ENCODE measurements at regions not wholly inside any gene's neighbourhood (a gene's known extent, or its start where the extent isn't known, plus 50 kb on each side); places are given as distances from the start of the nearest gene placed in this dataset.
A peak's percentile ranks its signal among the peaks of the same experiment; 100 is the strongest.

DNA sequence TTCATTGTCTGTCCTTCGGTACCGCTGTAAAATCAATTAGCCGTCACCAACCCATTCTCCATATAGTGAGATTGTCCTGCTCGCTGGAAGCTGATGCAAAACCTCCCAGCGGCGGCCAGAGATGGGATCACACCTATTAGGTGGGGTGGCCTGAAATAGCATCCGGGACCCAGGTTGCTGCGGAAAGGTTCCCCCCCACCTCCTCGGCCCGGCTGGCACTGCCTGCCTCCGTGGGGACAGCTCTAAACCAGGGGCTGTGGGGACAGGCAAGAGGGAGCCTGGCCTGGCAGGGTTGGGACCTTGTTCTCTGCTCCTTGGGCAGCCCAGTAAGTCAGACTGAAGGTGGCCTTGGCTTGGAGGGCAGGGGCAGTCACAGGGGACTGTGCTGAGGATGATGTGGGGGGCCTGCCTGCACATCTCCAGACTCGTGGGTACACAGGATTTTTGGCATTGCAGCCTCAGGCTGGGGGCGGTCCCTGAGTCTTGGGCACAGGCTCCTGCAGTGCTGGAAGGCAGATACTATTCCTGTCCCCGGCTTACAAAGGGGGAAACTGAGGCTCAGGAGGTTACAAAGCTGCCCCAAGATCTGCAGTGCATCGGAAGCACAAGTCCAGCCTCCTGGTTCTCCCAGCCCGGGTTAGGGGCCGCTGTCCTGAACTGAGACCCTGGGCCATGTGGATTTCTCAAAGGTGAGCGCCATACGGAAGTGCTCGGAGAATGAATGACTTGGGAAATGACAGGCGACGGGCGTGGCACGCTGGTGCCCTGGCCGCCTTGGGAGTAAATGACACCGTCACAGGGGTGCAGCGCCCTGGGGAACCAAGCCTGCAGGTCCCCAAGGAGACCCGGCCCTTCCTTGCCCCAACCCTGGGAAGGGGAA, 65.6 kb downstream of the UNCX start:
- peaks cover 77% of the 10 kb centered on the region for H3K27me3 ChIP-seq (ENCODE audit: low read depth)
- no peaks in the 10 kb centered on the region for H3K9me3 ChIP-seq
- ATAC-seq (no peak), DNase-seq (peak; percentile 42)
- H3K27ac ChIP-seq, result no peak overlapping the region
- H3K36me3 ChIP-seq, result no peaks in the 10 kb centered on the region
- TF ChIP-seq, protein P1, sequence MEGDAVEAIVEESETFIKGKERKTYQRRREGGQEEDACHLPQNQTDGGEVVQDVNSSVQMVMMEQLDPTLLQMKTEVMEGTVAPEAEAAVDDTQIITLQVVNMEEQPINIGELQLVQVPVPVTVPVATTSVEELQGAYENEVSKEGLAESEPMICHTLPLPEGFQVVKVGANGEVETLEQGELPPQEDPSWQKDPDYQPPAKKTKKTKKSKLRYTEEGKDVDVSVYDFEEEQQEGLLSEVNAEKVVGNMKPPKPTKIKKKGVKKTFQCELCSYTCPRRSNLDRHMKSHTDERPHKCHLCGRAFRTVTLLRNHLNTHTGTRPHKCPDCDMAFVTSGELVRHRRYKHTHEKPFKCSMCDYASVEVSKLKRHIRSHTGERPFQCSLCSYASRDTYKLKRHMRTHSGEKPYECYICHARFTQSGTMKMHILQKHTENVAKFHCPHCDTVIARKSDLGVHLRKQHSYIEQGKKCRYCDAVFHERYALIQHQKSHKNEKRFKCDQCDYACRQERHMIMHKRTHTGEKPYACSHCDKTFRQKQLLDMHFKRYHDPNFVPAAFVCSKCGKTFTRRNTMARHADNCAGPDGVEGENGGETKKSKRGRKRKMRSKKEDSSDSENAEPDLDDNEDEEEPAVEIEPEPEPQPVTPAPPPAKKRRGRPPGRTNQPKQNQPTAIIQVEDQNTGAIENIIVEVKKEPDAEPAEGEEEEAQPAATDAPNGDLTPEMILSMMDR (IDR thresholded peaks at IDR 0.05), result no peak
- H3K4me1 ChIP-seq, result no peaks in the 10 kb centered on the region
- intact Hi-C loops (cut with DNase I), result no loop called here
- H3K4me3 ChIP-seq, result no peak overlapping the region

DNA sequence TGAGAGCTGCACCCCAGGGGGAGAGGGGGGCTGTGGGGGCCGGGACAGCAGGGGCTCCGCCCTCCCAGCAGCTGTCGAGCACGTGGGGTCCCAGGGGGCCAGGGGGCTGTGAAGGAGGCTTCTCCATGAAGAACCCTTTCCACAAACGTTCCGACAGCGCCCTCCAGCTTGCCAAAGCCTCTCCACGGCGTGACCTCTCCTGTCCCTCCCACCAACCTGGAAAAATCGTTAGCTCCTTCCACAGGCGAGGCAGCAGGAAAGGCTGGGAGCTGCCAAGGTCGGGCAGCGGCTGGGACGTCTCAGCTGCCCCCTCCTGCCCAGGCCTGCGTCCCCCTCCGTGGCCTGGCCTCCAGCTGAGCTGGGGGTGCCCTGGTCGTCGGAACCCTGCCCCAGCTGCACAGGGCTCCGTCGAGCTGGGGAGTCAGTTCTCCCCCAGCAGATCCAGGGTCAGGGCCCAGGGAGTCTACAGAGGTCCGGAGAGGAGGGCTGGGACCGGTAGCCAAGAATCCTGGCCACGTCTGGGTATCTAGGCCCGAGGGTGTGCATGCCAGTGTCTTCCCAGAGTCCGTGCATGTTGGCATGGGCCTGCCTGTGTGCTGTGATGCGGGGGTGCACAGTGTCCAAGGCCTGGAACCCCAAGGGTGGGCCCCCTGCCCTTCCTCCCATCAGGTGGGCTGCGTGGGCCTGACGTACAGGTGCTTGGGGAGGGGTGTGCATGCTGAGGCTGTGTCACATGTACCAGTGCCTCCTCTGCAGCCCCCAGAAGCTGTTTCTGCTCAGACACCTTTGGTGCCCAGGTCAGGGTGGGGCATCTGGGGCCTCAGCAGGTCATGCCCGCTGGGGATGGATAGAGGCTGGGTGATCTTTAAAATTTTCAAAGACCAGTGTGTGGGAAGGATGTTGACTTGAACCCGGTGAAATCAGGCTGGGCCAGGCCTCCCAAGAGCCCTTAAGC, 66.5 kb downstream of the UNCX start:
- Histone ChIP-seq H3K9me3 (no peaks in the 10 kb centered on the region), H3K4me1 (no peaks in the 10 kb centered on the region), H3K4me3 (no peak overlapping the region), H3K27me3 (ENCODE audit: low read depth) (peaks cover 67% of the 10 kb centered on the region), H3K27ac (no peak overlapping the region), H3K36me3 (no peaks in the 10 kb centered on the region)
- ATAC-seq, result no peak
- DNase-seq, result no peak
- TF ChIP-seq, protein P1 (IDR thresholded peaks at IDR 0.05), result no peak
- intact Hi-C loops (cut with DNase I), result no loop called here

DNA sequence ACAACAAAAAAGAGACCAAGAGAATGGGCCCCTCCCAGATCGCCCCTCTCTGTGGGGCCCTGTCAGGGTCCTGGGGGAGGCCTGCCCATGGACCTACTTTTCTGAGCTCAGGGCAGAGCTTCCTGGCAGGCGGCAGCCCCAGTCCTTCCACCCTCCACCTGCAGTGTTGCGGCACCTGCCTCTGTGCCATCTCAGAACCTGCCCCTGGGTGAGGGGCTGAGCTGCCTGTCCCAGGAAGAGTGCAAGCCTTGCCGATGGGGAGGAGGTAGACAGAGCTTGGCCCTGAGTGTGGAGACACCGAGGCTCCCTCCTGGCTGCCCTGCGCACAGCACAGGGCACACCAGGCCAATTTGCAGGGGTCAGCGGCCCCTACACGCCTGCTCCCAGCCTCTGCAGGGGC, 67.5 kb downstream of the UNCX start:
- no peak for ATAC-seq
- TF ChIP-seq, protein P1 (IDR thresholded peaks at IDR 0.05), result no peak
- peaks cover 65% of the 10 kb centered on the region for H3K27me3 ChIP-seq (ENCODE audit: low read depth)

DNA sequence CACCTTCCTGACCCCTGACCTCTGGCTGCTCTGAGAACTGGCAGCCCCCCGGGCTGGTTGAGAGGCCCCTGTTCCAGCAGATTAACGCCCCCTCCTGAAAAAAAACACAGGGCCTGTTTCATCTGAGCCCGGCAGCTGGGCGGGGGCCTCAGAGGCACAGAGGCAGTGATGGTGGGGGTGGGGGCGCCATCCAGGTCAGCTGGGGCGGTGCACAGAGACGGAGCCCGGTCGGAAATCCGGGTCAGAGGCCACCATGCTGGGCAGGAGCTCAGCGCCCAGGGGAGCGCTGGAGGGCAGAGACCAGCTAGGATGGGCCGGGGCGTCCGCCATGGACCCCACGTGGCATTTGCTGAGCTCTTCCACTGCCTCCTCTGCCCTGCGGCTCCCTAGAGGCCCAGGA, 68.0 kb downstream of the UNCX start:
- H3K27ac ChIP-seq, result no peak overlapping the region
- no peak overlapping the region for H3K4me3 ChIP-seq
- no peaks in the 10 kb centered on the region for H3K9me3 ChIP-seq
- TF ChIP-seq, protein P1 (IDR thresholded peaks at IDR 0.05), result no peak
- no peaks in the 10 kb centered on the region for H3K4me1 ChIP-seq
- intact Hi-C loops (cut with DNase I), result no loop called here
- ATAC-seq (no peak), DNase-seq (no peak)
- no peaks in the 10 kb centered on the region for H3K36me3 ChIP-seq
- peaks cover 63% of the 10 kb centered on the region for H3K27me3 ChIP-seq (ENCODE audit: low read depth)

More for the DNA sequence above, 67.5 kb downstream of the UNCX start:
- Histone ChIP-seq H3K9me3 (no peaks in the 10 kb centered on the region), H3K36me3 (no peaks in the 10 kb centered on the region), H3K4me1 (no peaks in the 10 kb centered on the region), H3K4me3 (no peak overlapping the region), H3K27ac (no peak overlapping the region)
- no peak for DNase-seq
- intact Hi-C loops (cut with DNase I), result no loop called here

DNA sequence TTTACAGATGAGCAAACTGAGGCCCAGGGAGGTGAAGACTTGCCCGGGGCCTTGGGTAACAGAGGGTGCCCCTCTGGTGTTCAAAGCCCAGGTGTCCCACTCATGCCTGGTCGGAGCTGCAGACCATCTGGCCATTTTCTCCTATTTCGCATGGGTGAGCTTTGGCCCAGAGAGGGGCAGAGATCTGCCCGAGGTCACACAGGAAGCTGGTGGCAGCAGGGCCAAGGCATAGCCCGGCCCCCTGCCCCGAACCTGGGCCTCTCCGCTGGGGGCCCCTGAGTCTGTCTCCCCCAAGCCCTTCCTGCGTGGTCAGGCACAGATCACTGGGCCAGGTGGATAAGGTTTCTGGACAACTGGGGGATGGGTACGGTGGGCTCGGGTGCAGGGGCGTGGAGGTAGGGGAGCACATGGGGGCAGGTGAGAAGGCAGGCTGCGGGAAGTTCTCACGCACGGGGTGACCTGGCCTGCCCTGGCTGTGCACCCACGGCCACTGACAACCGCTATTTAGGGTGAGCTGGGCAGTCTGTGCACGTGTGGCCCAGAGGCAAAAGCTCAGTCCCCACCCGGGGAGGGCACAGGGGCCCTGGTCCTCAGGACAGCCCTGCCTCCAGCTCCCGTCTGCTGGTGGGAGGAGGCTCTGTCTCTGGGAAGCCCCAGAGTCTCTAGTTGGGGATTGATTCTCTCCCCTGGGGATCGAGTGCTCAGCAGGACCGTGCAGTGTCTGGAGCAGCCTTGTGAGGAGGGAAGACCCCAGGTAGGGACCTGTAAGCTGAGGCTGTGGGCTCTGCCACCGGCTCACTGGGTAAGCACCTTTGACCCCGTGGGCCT, 68.6 kb downstream of the UNCX start:
- no peak overlapping the region for H3K4me3 ChIP-seq
- DNase-seq (no peak), ATAC-seq (no peak)
- no peak overlapping the region for H3K27ac ChIP-seq
- TF ChIP-seq, protein P1 (IDR thresholded peaks at IDR 0.05), result no peak
- peaks cover 57% of the 10 kb centered on the region for H3K27me3 ChIP-seq (ENCODE audit: low read depth)
- intact Hi-C loops (cut with DNase I), result no loop called here
- H3K36me3 ChIP-seq, result no peaks in the 10 kb centered on the region
- no peaks in the 10 kb centered on the region for H3K9me3 ChIP-seq
- no peaks in the 10 kb centered on the region for H3K4me1 ChIP-seq

Data from lower lobe of right lung (tissue), 2 donors.